Vagina (tissue), 2 donors: ENCODE measurements at regions not wholly inside any gene's neighbourhood (a gene's known extent, or its start where the extent isn't known, plus 50 kb on each side); places are given as distances from the start of the nearest gene placed in this dataset.
"Not testable (repeated sequence)": the region's sequence is repeated elsewhere in the genome, so short reads cannot be mapped to it uniquely, and the experiment has no call there.

ENCODE experiments used
- DNase-seq, 2 donors: peaks; one replicate each; pipeline ENCODE4 v3.0.0-alpha.2; 2017; ENCODE audit errors: extremely low spot score in 2 of 2
- H3K27ac ChIP-seq: fragments of 200-600 bp; sonication (generic); one replicate; pipeline ENCODE4 v1.5.1; 2019
- H3K27me3 ChIP-seq: fragments of 200-600 bp; sonication (generic); one replicate; pipeline ENCODE4 v1.5.1; 2019
- H3K36me3 ChIP-seq, 2 donors: fragments of 200-600 bp; sonication (generic); one replicate each; pipeline ENCODE4 v1.5.1; 2017 to 2019
- H3K4me1 ChIP-seq: fragments of 200-600 bp; sonication (generic); one replicate; pipeline ENCODE4 v1.5.1; 2019
- H3K4me3 ChIP-seq, 2 donors: fragments of 200-600 bp; sonication (generic); 1 replicate in 1 of 2; 2 replicates in 1 of 2; pipeline ENCODE4 v1.5.1; 2016 to 2019
- H3K9me3 ChIP-seq: fragments of 200-600 bp; sonication (generic); one replicate; pipeline ENCODE4 v1.5.1; 2019
- POLR2A ChIP-seq, 2 donors: fragments of 450-650 bp; IDR thresholded peaks; one replicate each; pipeline ENCODE4 v1.6.1; 2017; ENCODE audit warnings: antibody characterized with exemption in 2 of 2, mild to moderate bottlenecking in 2 of 2, moderate library complexity in 2 of 2
- POLR2AphosphoS5 ChIP-seq, 2 donors: sonication (generic); formaldehyde crosslinking; IDR thresholded peaks; one replicate each; pipeline ENCODE4 v1.9.0; 2017; ENCODE audit warnings: antibody characterized with exemption in 2 of 2, mild to moderate bottlenecking in 2 of 2, low read depth in 1 of 2; ENCODE audit not compliant: insufficient read depth in 1 of 2
- intact Hi-C: fragments of 100-400 bp; cut with DNase I; formaldehyde crosslinking; loops from one replicate; pipeline ENCODE4 v1.15.1; 2023
- TF ChIP-seq, protein P1 (sequence below), 3 experiments: fragments of 450-650 bp in 2 of 3; fragments of 200-600 bp in 1 of 3; sonication (generic) in 1 of 3; IDR thresholded peaks; one replicate each; pipeline ENCODE4 v1.5.1; 2017 to 2019; ENCODE audit warnings: antibody characterized with exemption in 3 of 3, mild to moderate bottlenecking in 2 of 3, moderate library complexity in 2 of 3

DNA sequence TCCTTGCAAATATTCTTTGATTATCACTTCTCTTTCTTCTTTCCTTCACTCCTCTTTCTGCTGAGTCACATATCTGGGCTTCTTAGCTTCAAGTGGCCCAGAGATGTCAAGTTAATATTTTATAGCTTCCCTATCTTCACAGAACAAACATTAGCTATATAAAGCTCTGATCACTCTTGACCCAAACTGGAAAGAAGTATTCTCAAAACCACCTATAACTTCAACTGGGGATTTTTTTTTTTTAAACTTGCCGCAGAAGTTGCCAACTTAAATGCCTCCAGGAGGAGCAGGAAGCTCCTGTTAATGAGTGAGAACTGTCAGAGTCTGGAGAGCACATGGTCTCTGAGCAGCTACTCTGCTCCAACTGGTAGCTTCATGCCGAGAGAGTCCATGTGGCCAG is 233.3 kb upstream of the EDNRA start:
- Histone ChIP-seq H3K9me3 (no peaks in the 10 kb centered on the region), H3K4me3 (no peak overlapping the region), H3K27ac (no peak overlapping the region), H3K27me3 (no peaks in the 10 kb centered on the region), H3K4me1 (peaks cover 17% of the 10 kb centered on the region), H3K36me3 (no peaks in the 10 kb centered on the region)
- no peak for DNase-seq
- intact Hi-C loops: no loop called here
- TF ChIP-seq, protein P1, sequence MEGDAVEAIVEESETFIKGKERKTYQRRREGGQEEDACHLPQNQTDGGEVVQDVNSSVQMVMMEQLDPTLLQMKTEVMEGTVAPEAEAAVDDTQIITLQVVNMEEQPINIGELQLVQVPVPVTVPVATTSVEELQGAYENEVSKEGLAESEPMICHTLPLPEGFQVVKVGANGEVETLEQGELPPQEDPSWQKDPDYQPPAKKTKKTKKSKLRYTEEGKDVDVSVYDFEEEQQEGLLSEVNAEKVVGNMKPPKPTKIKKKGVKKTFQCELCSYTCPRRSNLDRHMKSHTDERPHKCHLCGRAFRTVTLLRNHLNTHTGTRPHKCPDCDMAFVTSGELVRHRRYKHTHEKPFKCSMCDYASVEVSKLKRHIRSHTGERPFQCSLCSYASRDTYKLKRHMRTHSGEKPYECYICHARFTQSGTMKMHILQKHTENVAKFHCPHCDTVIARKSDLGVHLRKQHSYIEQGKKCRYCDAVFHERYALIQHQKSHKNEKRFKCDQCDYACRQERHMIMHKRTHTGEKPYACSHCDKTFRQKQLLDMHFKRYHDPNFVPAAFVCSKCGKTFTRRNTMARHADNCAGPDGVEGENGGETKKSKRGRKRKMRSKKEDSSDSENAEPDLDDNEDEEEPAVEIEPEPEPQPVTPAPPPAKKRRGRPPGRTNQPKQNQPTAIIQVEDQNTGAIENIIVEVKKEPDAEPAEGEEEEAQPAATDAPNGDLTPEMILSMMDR (IDR thresholded peaks at IDR 0.05): no peak
- no peak for TF ChIP-seq POLR2A (IDR thresholded peaks at IDR 0.05)
- TF ChIP-seq POLR2AphosphoS5 (IDR thresholded peaks at IDR 0.05; ENCODE audit: insufficient read depth in 1 of 2, low read depth in 1 of 2): no peak

DNA sequence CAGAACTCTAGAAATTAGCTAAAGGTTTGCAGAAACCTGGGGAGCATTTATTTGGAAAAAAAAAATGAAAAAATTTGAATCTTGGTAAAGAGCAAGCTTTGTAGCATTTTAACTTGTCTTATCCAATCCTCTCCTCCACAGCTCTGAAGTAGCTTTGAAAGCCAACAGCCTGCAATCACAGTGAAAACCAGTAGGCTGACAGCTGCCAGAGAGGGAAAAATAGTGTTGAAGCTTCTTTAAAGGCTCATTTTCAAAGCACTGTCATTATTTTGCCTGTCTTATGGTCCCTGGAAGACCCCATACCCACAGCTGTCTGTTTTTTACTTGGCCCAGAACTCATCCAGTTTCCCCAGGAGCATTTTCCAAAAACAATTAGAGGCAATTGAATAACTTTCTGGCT is 230.8 kb upstream of the EDNRA start:
- intact Hi-C loops: no loop called here
- no peaks in the 10 kb centered on the region for H3K9me3 ChIP-seq
- H3K4me3 ChIP-seq: no peak overlapping the region
- no peak overlapping the region for H3K27ac ChIP-seq
- TF ChIP-seq POLR2AphosphoS5 (IDR thresholded peaks at IDR 0.05; ENCODE audit: insufficient read depth in 1 of 2, low read depth in 1 of 2) (no peak), POLR2A (IDR thresholded peaks at IDR 0.05) (no peak)
- TF ChIP-seq, protein P1 (IDR thresholded peaks at IDR 0.05): no peak
- no peaks in the 10 kb centered on the region for H3K27me3 ChIP-seq
- H3K4me1 ChIP-seq: peaks cover 11% of the 10 kb centered on the region
- H3K36me3 ChIP-seq: no peaks in the 10 kb centered on the region
- no peak for DNase-seq

DNA sequence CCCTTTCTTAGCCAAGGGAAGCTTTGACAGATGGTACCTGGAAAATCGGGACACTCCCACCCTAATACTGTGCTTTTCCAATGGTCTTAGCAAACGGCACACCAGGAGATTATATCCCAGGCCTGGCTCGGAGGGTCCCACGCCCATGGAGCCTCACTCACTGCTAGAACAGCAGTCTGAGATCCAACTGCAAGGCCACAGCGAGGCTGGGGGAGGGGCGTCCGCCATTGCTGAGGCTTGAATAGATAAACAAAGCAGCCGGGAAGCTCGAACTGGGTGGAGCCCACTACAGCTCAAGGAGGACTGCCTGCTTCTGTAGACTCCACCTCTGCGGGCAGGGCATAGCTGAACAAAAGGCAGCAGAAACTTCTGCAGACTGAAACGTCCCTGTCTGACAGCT is 225.6 kb upstream of the EDNRA start:
- H3K4me1 ChIP-seq, H3K9me3 ChIP-seq, H3K27me3 ChIP-seq, H3K4me3 ChIP-seq, H3K27ac ChIP-seq, intact Hi-C loops, DNase-seq, H3K36me3 ChIP-seq: not testable (repeated sequence)

DNA sequence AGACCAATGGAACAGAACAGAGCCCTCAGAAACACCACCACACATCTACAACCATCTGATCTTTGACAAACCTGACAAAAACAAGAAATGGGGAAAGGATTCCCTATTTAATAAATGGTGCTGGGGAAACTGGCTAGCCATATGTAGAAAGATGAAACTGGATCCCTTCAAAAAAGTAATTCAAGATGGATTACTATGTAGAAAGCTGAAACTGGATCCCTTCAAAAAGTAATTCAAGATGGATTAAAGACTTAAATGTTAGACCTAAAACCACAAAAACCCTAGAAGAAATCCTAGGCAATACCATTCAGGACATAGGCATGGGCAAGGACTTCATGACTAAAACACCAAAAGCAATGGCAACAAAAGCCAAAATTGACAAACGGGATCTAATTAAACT is 221.6 kb upstream of the EDNRA start:
- not testable (repeated sequence) for H3K36me3 ChIP-seq, H3K9me3 ChIP-seq, DNase-seq

DNA sequence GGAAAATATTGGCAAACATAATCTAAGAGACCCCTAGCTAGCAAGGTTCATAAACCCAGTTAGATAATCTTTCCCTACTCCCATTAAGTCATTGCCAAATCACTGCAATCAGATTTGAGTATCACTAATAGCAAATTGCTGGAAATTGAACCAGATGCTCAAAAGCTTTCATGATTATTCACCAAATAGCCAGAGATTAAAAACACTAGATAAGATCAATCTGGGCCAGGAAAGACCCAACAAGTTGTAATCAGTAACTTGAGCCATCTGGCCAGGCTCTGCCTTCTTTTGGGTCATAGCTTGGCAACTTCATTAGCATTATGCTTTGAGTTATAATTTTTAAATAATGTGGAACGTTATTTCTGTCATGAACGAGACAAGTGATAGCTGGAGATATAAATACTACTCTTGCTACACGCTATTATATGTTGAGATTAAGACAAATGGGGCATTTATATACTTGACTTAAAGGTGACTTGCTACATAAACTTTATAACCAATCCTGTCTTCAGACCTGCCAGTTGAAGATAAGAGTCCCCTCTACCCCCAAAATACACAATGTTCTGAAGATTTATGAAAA is 196.6 kb upstream of the EDNRA start:
- intact Hi-C loops: no loop called here
- DNase-seq: no peak

More for the DNA sequence above, 221.6 kb upstream of the EDNRA start:
- H3K4me1 ChIP-seq, H3K4me3 ChIP-seq, H3K27me3 ChIP-seq, H3K27ac ChIP-seq, intact Hi-C loops: not testable (repeated sequence)

DNA sequence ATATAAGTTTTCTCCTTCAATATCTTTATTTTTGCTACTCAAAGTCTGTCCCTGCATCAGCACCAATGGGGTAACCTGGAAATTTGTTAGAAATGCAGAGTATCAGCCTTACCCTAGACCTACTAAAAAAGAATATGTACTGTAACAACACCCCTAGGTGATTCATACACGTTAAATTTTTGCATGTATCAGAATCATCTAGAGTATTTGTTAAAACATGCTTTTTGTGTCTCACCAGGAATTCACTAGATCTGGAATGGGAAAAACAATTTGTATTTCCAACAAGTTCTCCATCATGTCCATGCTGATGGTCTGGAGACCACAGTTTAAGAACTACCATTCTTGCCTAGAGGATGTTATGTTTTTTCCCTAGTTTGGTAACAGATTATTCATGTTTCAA is 196.0 kb upstream of the EDNRA start:
- Histone ChIP-seq H3K27me3 (no peaks in the 10 kb centered on the region), H3K9me3 (no peaks in the 10 kb centered on the region), H3K27ac (no peak overlapping the region), H3K4me1 (peaks cover 16% of the 10 kb centered on the region), H3K36me3 (no peaks in the 10 kb centered on the region), H3K4me3 (no peak overlapping the region)
- no peak for DNase-seq
- intact Hi-C loops: no loop called here
- TF ChIP-seq, protein P1 (IDR thresholded peaks at IDR 0.05): no peak
- TF ChIP-seq POLR2A (IDR thresholded peaks at IDR 0.05) (no peak), POLR2AphosphoS5 (IDR thresholded peaks at IDR 0.05; ENCODE audit: insufficient read depth in 1 of 2, low read depth in 1 of 2) (no peak)

More for the DNA sequence above, 196.6 kb upstream of the EDNRA start:
- H3K4me3 ChIP-seq: no peak overlapping the region
- TF ChIP-seq POLR2A (IDR thresholded peaks at IDR 0.05): no peak
- TF ChIP-seq, protein P1 (IDR thresholded peaks at IDR 0.05): no peak
- TF ChIP-seq POLR2AphosphoS5 (IDR thresholded peaks at IDR 0.05; ENCODE audit: insufficient read depth in 1 of 2, low read depth in 1 of 2): no peak
- no peak overlapping the region for H3K27ac ChIP-seq
- H3K36me3 ChIP-seq: no peaks in the 10 kb centered on the region
- peaks cover 16% of the 10 kb centered on the region for H3K4me1 ChIP-seq
- H3K27me3 ChIP-seq: no peaks in the 10 kb centered on the region
- no peaks in the 10 kb centered on the region for H3K9me3 ChIP-seq
